SK-MEL-5 (cell line): ENCODE measurements at regions not wholly inside any gene's neighbourhood (a gene's known extent, or its start where the extent isn't known, plus 50 kb on each side); places are given as distances from the start of the nearest gene placed in this dataset.
"Not testable (repeated sequence)": the region's sequence is repeated elsewhere in the genome, so short reads cannot be mapped to it uniquely, and the experiment has no call there.

ENCODE experiments used
- DNase-seq: peaks from one replicate; pipeline ENCODE4 v3.0.0-alpha.2; 2016; ENCODE audit warnings: low read depth, low spot score
- in situ Hi-C: cut with HindIII; loops from 2 replicates; pipeline ENCODE4 v1.10.0; 2016; ENCODE audit warnings: low sequenced_read_pairs, high pct_unique_total_duplicates, low pct_unique_long_range_greater_than_20kb

GRCh38 chr2:51335087-51336058 lies 303.4 kb upstream of the NRXN1 start:
- in situ Hi-C loops, result no loop called here
- DNase-seq, result no peak

- in situ Hi-C loops, result no loop called here
- no peak for DNase-seq
These were observed 297.6 kb upstream of the NRXN1 start for GRCh38 chr2:51329512-51329911.

GRCh38 chr2:51324051-51324450 lies 292.1 kb upstream of the NRXN1 start:
- in situ Hi-C loops, result no loop called here
- no peak for DNase-seq

GRCh38 chr2:51322613-51323012 lies 290.7 kb upstream of the NRXN1 start:
- DNase-seq, result no peak
- in situ Hi-C loops, result no loop called here

GRCh38 chr2:51304311-51304710 lies 272.4 kb upstream of the NRXN1 start:
- DNase-seq, result no peak
- in situ Hi-C loops, result no loop called here

- in situ Hi-C loops, result no loop called here
- DNase-seq, result no peak
These were observed 269.4 kb upstream of the NRXN1 start for GRCh38 chr2:51301381-51301780.

- in situ Hi-C loops, result no loop called here
- no peak for DNase-seq
These were observed 267.4 kb upstream of the NRXN1 start for GRCh38 chr2:51299370-51299769.

GRCh38 chr2:51297488-51297887 lies 265.6 kb upstream of the NRXN1 start:
- DNase-seq, result no peak
- in situ Hi-C loops, result no loop called here

- no peak for DNase-seq
- in situ Hi-C loops, result no loop called here
These were observed 261.8 kb upstream of the NRXN1 start for GRCh38 chr2:51293566-51294200.

- in situ Hi-C loops, result no loop called here
- no peak for DNase-seq
These were observed 260.0 kb upstream of the NRXN1 start for GRCh38 chr2:51291762-51292551.

GRCh38 chr2:51290725-51291124 lies 258.8 kb upstream of the NRXN1 start:
- no peak for DNase-seq
- in situ Hi-C loops, result no loop called here

GRCh38 chr2:51289045-51289444 lies 257.1 kb upstream of the NRXN1 start:
- in situ Hi-C loops, result no loop called here
- no peak for DNase-seq

GRCh38 chr2:51268191-51268590 lies 236.3 kb upstream of the NRXN1 start:
- in situ Hi-C loops, result no loop called here

GRCh38 chr2:51265539-51265938 lies 233.6 kb upstream of the NRXN1 start:
- no peak for DNase-seq
- in situ Hi-C loops, result no loop called here

More at GRCh38 chr2:51268191-51268590, 236.3 kb upstream of the NRXN1 start:
- no peak for DNase-seq

GRCh38 chr2:51263951-51264350 lies 232.0 kb upstream of the NRXN1 start:
- in situ Hi-C loops, result no loop called here
- no peak for DNase-seq

GRCh38 chr2:51263101-51263500 lies 231.2 kb upstream of the NRXN1 start:
- in situ Hi-C loops, DNase-seq: not testable (repeated sequence)

GRCh38 chr2:51258301-51258700 lies 226.4 kb upstream of the NRXN1 start:
- DNase-seq, result no peak
- in situ Hi-C loops, result no loop called here

- no peak for DNase-seq
- in situ Hi-C loops, result no loop called here
These were observed 224.8 kb upstream of the NRXN1 start for GRCh38 chr2:51256736-51257135.
